DND-41 (cell line): ENCODE measurements at regions not wholly inside any gene's neighbourhood (a gene's known extent, or its start where the extent isn't known, plus 50 kb on each side); places are given as distances from the start of the nearest gene placed in this dataset.

Experiments
- EZH2 ChIP-seq: IDR thresholded peaks from 3 replicates; pipeline ENCODE4 v1.6.1; 2012; ENCODE audit warnings: borderline replicate concordance, low read depth, mild to moderate bottlenecking, moderate library complexity, low read length, inconsistent platforms; ENCODE audit not compliant: severe bottlenecking
- TF ChIP-seq, protein P1 (sequence below): IDR thresholded peaks from 2 replicates; pipeline ENCODE4 v1.5.1; 2012; ENCODE audit warnings: borderline replicate concordance, low read length, moderate library complexity, mild to moderate bottlenecking; ENCODE audit not compliant: poor library complexity, severe bottlenecking; ENCODE audit errors: extremely low read depth

DNA sequence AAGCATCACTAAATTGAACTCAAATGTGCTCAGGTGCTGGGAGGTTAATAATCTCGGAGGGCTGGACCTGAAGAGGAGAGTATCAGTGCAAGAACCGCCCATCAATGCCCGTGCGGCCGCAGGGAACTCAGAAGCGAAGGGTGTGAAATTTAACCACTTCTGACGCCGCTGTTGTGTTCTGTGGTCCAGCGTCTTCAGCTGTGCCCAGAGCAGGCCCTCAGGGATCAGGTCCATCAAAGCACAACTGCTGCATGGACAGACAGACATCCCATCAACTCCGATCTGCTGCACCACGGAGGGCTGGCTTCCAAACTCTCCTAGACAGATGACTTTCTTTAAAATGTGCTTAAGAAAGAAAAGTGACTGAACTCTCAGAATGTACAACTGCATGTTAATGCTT, 144.9 kb upstream of the TCERG1L start:
- TF ChIP-seq, protein P1, sequence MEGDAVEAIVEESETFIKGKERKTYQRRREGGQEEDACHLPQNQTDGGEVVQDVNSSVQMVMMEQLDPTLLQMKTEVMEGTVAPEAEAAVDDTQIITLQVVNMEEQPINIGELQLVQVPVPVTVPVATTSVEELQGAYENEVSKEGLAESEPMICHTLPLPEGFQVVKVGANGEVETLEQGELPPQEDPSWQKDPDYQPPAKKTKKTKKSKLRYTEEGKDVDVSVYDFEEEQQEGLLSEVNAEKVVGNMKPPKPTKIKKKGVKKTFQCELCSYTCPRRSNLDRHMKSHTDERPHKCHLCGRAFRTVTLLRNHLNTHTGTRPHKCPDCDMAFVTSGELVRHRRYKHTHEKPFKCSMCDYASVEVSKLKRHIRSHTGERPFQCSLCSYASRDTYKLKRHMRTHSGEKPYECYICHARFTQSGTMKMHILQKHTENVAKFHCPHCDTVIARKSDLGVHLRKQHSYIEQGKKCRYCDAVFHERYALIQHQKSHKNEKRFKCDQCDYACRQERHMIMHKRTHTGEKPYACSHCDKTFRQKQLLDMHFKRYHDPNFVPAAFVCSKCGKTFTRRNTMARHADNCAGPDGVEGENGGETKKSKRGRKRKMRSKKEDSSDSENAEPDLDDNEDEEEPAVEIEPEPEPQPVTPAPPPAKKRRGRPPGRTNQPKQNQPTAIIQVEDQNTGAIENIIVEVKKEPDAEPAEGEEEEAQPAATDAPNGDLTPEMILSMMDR, result no peak
- no peak for TF ChIP-seq EZH2
